ENCODE measurements at regions not wholly inside any gene's neighbourhood (a gene's known extent, or its start where the extent isn't known, plus 50 kb on each side); places are given as distances from the start of the nearest gene placed in this dataset.

DNA sequence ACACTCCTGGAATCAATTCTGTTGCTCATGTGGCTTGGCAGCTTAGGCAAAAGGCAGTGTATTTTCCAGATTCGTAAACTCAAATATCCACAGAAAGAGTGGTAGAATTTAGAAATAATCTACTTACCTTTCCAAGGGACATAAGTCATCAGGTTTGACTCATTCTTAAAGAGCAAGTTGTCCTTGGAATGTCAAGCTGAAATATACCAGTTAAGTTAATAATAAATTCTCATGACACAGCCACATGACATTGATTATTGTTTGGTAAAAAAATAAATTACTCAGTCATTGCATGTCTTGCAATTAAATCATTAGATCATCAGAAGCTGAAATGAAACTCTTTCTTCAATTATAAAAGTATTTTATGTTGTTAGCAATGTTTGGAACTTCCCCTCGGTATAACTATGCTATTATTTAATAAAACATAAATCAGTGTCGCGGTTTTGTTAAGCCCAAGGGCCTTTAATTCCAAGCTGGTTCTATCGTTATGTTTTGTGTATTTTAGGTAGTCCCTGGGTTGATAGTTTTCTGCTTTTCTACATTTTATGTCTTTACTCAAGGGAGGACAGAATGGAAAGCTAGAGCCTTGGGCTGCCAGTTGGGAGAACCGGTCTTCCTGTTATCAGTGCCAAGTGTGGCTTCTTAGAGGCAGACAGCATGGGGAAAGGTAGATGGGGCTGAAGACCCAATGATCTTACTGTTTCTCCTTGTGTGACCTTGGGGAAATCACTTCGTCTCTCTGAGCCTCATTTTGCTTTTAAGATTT is 79.3 kb upstream of the PRLR start:
- H3K4me1 Mint-ChIP-seq = peaks cover 7% of the 10 kb centered on the region
- ATAC-seq = no peak

DNA sequence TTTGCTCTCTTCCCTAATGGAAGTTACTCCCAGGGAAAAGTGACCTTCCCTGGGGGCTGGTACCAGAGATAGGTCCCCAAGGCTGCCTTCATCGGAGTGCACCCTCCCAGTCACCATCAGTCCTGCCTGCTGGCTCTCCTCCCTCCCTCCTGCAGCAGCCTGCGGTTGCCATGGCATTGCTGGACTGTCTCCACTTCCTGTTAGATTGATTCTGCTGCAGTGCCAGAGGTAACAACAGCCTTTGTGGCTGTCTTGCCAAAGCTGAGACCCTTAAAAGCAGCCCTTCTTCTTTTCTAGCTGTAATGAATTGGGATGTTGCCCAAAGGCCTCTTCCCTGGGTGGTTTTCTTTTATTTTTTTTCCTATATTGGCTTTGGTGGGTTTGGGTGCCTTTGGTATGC is 78.1 kb upstream of the PRLR start:
- no peak for DNase-seq
- peaks cover 57% of the 10 kb centered on the region for H3K27me3 Mint-ChIP-seq
- no peak overlapping the region for H3K27ac Mint-ChIP-seq
- H3K9me3 Mint-ChIP-seq = no peaks in the 10 kb centered on the region
- ATAC-seq = no peak
- H3K4me1 Mint-ChIP-seq = peaks cover 7% of the 10 kb centered on the region
- H3K4me3 Mint-ChIP-seq = no peak overlapping the region

More for the DNA sequence above, 79.3 kb upstream of the PRLR start:
- H3K4me3 Mint-ChIP-seq = no peak overlapping the region
- H3K27me3 Mint-ChIP-seq = peaks cover 59% of the 10 kb centered on the region
- H3K27ac Mint-ChIP-seq = no peak overlapping the region
- no peak for DNase-seq
- H3K9me3 Mint-ChIP-seq = no peaks in the 10 kb centered on the region

- Mint-ChIP-seq H3K9me3 (no peaks in the 10 kb centered on the region), H3K4me3 (no peak overlapping the region), H3K27ac (no peak overlapping the region), H3K4me1 (peaks cover 7% of the 10 kb centered on the region), H3K27me3 (peaks cover 53% of the 10 kb centered on the region)
- DNase-seq (no peak), ATAC-seq (no peak)
Measured at GRCh38 chr5:35306716-35307365, 76.6 kb upstream of the PRLR start.

DNA sequence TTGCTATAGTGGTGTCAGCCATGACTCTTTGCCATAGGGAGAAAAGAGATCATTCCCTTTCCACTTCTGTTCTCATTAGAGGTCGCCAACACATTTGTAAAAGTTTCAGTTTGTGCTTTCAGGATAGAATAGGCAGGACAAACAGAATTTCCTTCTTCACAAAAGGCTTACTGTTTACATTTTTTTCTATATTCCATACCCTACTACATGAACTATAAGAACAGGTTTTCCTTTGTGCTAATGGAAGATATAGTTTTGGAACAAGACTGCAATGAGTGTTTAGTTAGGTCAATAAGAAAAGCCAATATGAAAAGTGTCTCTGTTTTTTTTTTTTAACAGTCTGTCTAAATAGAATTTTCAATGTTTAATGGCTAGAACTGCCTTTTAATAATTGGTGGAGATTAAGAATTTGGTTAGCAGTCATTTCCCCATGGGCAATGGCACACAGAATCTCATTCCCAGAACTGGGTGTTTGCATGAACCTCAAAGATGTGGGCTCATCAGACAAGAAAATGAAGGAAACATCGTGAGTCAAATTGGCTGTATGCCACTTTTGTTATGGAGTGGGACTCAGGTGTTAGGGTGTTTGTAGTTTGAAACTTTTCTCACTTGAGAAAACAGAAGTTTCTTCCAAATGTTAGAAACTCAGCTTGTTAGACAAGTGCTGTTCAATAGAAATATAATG is 75.2 kb upstream of the PRLR start:
- Mint-ChIP-seq H3K27me3 (peaks cover 50% of the 10 kb centered on the region), H3K27ac (no peak overlapping the region), H3K4me3 (no peak overlapping the region), H3K4me1 (peaks cover 7% of the 10 kb centered on the region), H3K9me3 (peaks cover 0 to 5% of the 10 kb centered on the region in 2 donors)
- ATAC-seq = no peak
- no peak for DNase-seq

GRCh38 chr5:35304291-35304690 is 74.0 kb upstream of the PRLR start:
- ATAC-seq (no peak), DNase-seq (no peak)
- Mint-ChIP-seq H3K27ac (no peak overlapping the region), H3K4me1 (peaks cover 7% of the 10 kb centered on the region), H3K27me3 (peaks cover 48% of the 10 kb centered on the region), H3K9me3 (peaks cover 0 to 5% of the 10 kb centered on the region in 2 donors), H3K4me3 (no peak overlapping the region)

- peaks cover 0 to 5% of the 10 kb centered on the region in 2 donors for H3K9me3 Mint-ChIP-seq
- ATAC-seq (peak; percentile 35), DNase-seq (no peak)
- no peak overlapping the region for H3K27ac Mint-ChIP-seq
- peaks cover under 1% of the 10 kb centered on the region for H3K4me1 Mint-ChIP-seq
- peaks cover 43% of the 10 kb centered on the region for H3K27me3 Mint-ChIP-seq
- no peak overlapping the region for H3K4me3 Mint-ChIP-seq
Measured at GRCh38 chr5:35303152-35303551, 72.9 kb upstream of the PRLR start.

DNA sequence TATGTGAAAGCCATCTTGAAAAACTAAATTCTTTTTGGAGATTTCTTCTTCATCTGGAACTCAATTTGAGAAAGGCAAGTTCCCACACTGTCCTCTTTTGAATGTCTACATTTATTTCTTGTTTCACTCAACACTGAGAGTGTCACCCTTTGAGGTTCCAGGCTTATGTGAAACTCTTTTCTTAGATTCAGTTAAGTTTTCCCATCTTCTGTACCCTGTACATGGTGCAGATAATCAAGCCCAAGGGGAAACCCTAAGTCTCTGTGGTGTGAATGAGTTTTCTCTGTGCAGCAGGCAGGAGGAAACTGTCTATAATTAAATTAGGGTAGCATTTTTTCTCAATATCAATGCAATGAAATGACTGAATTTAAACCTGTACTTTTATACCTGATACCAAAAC is 72.3 kb upstream of the PRLR start:
- no peak overlapping the region for H3K4me3 Mint-ChIP-seq
- DNase-seq (no peak), ATAC-seq (peak; percentile 95)
- peaks cover 44% of the 10 kb centered on the region for H3K27me3 Mint-ChIP-seq
- H3K27ac Mint-ChIP-seq = no peak overlapping the region
- peaks cover 0 to 5% of the 10 kb centered on the region in 2 donors for H3K9me3 Mint-ChIP-seq
- no peaks in the 10 kb centered on the region for H3K4me1 Mint-ChIP-seq

- DNase-seq (no peak), ATAC-seq (no peak)
- peaks cover 5 to 10% of the 10 kb centered on the region in 2 donors for H3K9me3 Mint-ChIP-seq
- H3K27me3 Mint-ChIP-seq = peaks cover 25% of the 10 kb centered on the region
- H3K27ac Mint-ChIP-seq = no peak overlapping the region
- no peaks in the 10 kb centered on the region for H3K4me1 Mint-ChIP-seq
- no peak overlapping the region for H3K4me3 Mint-ChIP-seq
Measured at GRCh38 chr5:35297755-35298154, 67.5 kb upstream of the PRLR start.

DNA sequence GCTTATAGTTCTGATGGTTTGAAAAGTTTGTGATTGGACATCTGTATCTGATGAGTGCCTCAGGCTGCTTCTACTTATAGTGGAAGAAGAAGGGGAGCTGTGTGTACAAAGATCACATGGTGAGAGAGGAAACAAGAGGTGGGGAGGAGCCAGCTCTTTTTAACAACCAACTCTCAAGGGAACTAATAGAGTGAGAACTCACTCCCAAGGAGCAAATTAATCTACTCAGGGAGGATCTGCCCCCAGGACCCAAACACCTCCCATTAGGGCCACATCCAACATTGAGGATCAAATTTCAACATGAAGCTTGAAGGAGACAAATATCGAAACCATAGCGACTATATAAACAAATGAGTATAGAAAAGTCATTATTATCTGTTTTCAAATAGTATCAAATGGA is 64.7 kb upstream of the PRLR start:
- Mint-ChIP-seq H3K27ac (no peak overlapping the region), H3K9me3 (peaks cover 6 to 27% of the 10 kb centered on the region in 2 donors), H3K4me3 (no peak overlapping the region), H3K27me3 (peaks cover 32% of the 10 kb centered on the region), H3K4me1 (no peaks in the 10 kb centered on the region)
- ATAC-seq (no peak), DNase-seq (no peak)

GRCh38 chr5:35294017-35294416 is 63.7 kb upstream of the PRLR start:
- ATAC-seq (no peak), DNase-seq (no peak)
- no peak overlapping the region for H3K27ac Mint-ChIP-seq
- H3K4me3 Mint-ChIP-seq = no peak overlapping the region
- peaks cover 6 to 33% of the 10 kb centered on the region in 2 donors for H3K9me3 Mint-ChIP-seq
- no peaks in the 10 kb centered on the region for H3K4me1 Mint-ChIP-seq
- H3K27me3 Mint-ChIP-seq = peaks cover 37% of the 10 kb centered on the region

DNA sequence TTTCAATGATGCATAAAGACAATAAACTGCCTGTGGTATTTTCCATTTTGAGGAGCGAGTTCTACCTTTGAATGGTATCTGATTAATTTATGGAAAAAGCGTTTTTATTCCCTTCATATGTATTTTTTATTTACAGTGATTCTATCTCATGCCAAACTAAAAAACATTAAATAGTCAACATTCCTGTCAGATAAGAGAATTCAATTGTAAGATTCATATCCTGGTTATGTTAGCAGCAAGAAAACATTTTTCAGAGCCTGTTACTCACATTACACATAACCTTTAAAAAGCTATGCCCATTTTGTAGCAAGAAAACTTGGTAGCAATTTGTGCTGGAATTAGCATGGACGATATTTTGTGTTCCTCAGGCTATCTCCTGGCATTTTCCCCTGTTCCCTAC is 55.1 kb upstream of the PRLR start:
- no peak overlapping the region for H3K27ac Mint-ChIP-seq
- no peak for DNase-seq
- H3K4me3 Mint-ChIP-seq = no peak overlapping the region
- no peak for ATAC-seq
- no peaks in the 10 kb centered on the region for H3K4me1 Mint-ChIP-seq
- H3K9me3 Mint-ChIP-seq = peaks cover 10 to 13% of the 10 kb centered on the region in 2 donors
- H3K27me3 Mint-ChIP-seq = peaks cover 11% of the 10 kb centered on the region

DNA sequence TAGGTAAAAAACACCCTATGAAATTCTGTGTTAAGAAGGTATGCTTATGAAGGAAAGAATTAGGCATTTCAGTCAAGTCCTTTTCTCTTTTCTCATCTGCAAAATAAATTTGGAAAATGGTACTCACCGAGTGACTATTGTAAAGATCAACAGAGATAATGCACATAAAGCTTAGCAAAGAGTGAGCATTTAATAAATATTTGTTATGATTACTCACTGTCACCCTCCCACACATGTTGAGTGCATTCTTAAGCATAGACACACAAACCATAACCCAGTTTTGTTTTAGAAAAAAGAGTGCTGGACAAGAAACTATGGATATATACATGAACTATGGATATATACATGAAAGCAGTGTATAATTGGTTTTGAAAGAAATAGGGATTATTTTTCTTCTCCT is 54.7 kb upstream of the PRLR start:
- ATAC-seq = no peak

GRCh38 chr5:35284364-35284763 is 54.1 kb upstream of the PRLR start:
- H3K9me3 Mint-ChIP-seq = peaks cover 7 to 10% of the 10 kb centered on the region in 2 donors
- H3K4me3 Mint-ChIP-seq = no peak overlapping the region
- H3K27me3 Mint-ChIP-seq = peaks cover 6% of the 10 kb centered on the region
- ATAC-seq = no peak
- no peaks in the 10 kb centered on the region for H3K4me1 Mint-ChIP-seq
- H3K27ac Mint-ChIP-seq = no peak overlapping the region
- no peak for DNase-seq

More for the DNA sequence above, 54.7 kb upstream of the PRLR start:
- no peak for DNase-seq
- Mint-ChIP-seq H3K27me3 (peaks cover 11% of the 10 kb centered on the region), H3K4me3 (no peak overlapping the region), H3K27ac (no peak overlapping the region), H3K9me3 (peaks cover 10% of the 10 kb centered on the region in 2 donors), H3K4me1 (no peaks in the 10 kb centered on the region)

GRCh38 chr5:35282810-35283209 is 52.5 kb upstream of the PRLR start:
- Mint-ChIP-seq H3K9me3 (peaks cover 0 to 10% of the 10 kb centered on the region in 2 donors), H3K4me3 (no peak overlapping the region), H3K27ac (no peak overlapping the region), H3K27me3 (peaks cover 8% of the 10 kb centered on the region), H3K4me1 (no peaks in the 10 kb centered on the region)
- no peak for DNase-seq
- ATAC-seq = no peak

GRCh38 chr5:35281613-35282012 is 51.3 kb upstream of the PRLR start:
- no peak overlapping the region for H3K27ac Mint-ChIP-seq
- no peaks in the 10 kb centered on the region for H3K4me1 Mint-ChIP-seq
- DNase-seq = no peak
- H3K27me3 Mint-ChIP-seq = peaks cover 8% of the 10 kb centered on the region
- H3K9me3 Mint-ChIP-seq = peaks cover 0 to 5% of the 10 kb centered on the region in 2 donors
- no peak for ATAC-seq
- H3K4me3 Mint-ChIP-seq = no peak overlapping the region
